ENCODE measurements at regions not wholly inside any gene's neighbourhood (a gene's known extent, or its start where the extent isn't known, plus 50 kb on each side); places are given as distances from the start of the nearest gene placed in this dataset.

GRCh38 chr2:60091894-60092293 lies 461.6 kb downstream of the BCL11A start:
- DNase-seq, result no peak

DNA sequence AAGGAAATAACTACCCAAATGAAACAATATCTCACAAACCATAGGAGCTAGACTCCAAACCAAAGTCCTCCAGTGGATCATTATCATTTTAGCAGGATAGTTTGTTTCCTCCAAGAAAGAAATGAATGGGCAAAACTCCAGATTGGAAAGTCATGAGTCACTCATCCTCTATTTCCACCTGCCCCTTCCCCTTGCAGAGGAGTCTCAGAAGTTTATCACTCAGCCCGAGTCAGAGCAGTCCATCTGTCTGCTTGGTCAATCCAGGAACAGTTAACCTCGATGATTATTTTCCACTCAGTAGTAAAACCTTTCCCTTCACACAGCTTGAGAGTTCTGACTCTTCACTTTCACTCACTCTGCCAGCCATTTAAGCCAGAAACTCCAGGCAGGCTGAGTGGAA lies 462.2 kb downstream of the BCL11A start:
- DNase-seq, result no peak

DNA sequence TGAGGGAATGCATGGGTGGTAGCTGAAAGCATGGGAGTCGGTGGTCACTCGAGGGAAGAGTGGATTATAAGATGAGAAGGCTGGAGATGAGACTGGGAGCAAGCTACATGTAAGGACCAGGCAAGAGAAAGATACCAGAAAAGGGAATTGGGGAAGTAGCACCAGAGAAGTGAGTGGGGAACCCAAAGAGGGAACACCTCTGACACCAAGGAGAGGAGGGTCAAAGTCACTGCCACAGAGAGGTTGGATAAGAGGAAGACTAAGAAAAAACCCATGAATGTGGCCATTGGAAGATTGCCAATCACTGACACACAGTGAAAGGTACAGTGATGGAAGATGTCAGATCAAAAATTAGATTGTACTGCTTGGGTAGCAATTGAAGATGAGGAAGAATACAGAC lies 473.9 kb downstream of the BCL11A start:
- DNase-seq, result no peak

DNA sequence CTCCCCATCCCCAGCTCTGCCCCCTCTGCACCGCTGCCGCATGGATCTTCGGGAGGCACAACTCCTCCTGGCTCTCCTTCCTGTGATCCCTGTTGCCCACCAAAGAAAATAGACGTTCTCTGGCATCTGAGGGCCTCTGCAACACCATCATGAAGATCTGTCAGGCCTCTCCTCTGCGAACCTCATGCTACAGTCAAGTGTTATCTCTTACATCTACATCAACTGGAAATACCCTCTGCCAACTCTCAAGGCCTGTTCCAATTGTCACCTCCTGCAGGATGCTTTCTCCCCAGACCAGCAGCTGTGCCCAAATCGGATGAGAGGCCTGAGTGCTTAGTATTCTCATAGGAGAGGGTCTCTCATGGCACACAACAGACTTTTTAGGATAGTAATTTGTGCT lies 478.4 kb downstream of the BCL11A start:
- no peak for DNase-seq

DNA sequence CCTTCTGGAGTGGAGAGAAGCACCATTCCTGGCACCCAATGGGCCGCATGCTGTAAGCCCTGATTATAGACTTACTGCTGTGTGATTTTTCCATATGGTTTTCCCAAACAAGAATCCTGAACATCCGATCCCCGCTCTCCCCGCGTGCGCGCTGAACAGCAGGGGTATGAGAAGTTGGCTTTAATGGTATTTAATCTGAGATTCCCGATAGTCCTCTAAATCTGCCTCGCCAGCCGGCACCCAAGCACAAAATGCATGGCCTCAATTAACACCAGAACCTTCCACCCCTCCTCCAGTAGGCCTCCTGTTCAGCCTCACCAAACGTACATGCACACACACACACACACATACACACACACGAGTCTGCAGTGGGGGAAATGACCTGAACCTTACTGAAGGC lies 480.3 kb downstream of the BCL11A start:
- DNase-seq, result no peak

- DNase-seq, result no peak
These were observed 480.8 kb downstream of the BCL11A start for GRCh38 chr2:60072609-60073008.

GRCh38 chr2:60071490-60071831 lies 482.0 kb downstream of the BCL11A start:
- no peak for DNase-seq

- DNase-seq, result no peak
These were observed 482.5 kb downstream of the BCL11A start for GRCh38 chr2:60070736-60071489.

DNA sequence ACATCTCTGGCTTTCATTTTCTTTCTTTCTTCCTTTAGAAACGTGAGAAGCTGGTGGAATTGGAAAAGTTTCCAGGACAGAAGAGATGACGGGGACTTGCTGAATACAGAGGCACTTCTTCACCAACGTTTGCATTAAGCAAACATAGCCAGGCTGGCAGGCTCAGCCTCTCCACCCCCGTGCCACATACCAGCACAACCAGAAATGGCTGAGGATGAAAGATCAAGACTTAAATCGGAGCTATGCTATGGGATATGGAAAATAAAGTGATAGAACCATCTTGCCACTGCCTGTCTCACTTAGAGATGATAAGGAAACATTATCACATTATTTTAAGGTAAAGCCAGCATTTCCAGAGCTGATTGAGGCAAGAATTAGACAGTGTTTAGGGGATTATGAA lies 483.3 kb downstream of the BCL11A start:
- no peak for DNase-seq

DNA sequence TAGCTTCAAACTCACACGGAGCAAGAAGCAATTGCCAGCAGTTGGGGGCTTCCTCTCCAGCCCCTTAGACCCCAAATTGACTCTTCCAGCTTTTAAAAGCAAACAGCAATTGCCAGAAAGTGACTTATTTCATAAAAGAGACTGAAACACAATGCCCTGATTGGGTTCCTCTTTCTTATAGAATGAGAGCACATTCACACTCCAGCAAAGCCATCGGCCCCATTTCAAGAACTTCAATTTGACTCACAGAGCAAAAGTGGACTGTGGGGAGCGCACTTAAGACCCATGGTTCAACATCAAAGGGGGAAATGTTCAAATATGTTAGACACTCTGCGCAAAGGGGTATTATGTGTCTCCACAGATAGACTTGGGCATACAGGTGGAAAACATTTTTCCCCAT lies 484.7 kb downstream of the BCL11A start:
- no peak for DNase-seq

- no peak for DNase-seq
These were observed 486.4 kb downstream of the BCL11A start for GRCh38 chr2:60067006-60067405.

- DNase-seq, result no peak
These were observed 487.2 kb downstream of the BCL11A start for GRCh38 chr2:60066096-60066839.

GRCh38 chr2:60064687-60065389 lies 488.6 kb downstream of the BCL11A start:
- no peak for DNase-seq

GRCh38 chr2:60058781-60059180 lies 494.7 kb downstream of the BCL11A start:
- DNase-seq, result no peak

- no peak for DNase-seq
These were observed 498.7 kb downstream of the BCL11A start for GRCh38 chr2:60054571-60055340.

DNA sequence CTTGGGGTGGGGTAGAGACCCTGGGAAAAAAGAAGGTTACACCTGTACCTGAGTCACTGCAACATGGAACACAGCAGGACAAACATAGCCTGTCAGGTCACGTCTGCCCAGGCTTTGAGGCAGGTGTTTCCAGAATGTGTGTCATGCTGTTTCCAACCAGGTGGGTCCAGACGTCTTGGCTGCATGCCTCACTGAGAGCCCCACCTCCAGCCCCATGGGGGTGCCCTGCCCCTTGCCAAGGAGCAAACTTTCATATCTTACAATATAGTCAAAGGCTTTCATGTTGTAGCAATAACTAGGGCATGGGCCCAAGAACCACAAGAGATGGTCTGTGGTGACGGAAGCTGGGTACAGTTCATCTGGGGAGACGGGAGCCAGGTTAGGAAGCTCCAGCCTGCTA lies 499.7 kb downstream of the BCL11A start:
- no peak for DNase-seq

- DNase-seq, result no peak
These were observed 500.9 kb downstream of the BCL11A start for GRCh38 chr2:60052601-60053000.

GRCh38 chr2:60051991-60052390 lies 501.5 kb downstream of the BCL11A start:
- DNase-seq, result no peak

DNA sequence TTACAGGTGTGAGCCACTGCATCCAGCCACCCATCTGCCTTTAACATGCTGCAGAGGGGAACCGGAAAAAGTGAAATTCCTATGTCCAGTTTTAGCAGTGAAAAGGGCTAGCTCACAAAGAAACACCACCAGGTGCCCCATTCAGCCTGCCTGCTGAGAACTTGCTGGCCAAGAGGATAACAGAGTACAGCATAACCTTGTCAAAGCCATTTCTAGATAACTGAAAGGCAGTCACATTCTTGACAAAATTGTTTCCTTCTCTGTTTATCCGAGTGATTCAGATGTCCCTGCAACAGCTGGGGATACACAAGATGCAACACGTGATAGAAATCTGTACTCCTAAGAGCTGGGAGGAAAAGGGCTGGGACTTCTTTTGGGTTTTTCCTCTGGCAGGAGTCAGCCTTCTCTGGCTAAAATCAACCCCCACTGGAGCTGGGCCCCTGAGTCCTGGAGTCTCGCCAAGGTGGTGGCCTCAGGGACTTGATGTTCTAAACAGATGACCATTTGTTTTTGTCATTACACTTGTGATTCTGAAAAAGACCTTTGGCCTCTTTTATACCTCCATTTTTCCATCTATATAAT lies 505.4 kb downstream of the BCL11A start:
- DNase-seq, result no peak

- DNase-seq, result no peak
These were observed 506.1 kb downstream of the BCL11A start for GRCh38 chr2:60047347-60047746.

DNA sequence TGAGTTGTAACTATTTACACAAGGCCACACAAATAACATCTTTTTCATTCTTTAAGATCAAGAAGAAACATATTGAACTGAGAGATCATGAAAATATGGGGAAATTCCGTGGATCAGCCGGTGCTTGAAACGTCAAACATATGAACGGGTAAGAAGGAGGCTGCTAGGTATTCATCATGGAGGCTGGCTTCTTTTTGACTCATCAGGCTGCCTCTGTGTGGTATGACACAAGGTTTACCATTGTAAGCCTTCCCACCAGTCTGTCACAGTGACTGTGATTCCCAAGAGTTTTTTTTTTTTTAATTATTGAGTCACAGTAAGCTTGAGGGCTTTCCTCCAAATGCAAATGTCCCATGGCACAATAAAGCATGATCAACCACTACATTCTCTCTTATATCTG lies 506.9 kb downstream of the BCL11A start:
- DNase-seq, result no peak

GRCh38 chr2:60045456-60045855 lies 508.0 kb downstream of the BCL11A start:
- no peak for DNase-seq

DNA sequence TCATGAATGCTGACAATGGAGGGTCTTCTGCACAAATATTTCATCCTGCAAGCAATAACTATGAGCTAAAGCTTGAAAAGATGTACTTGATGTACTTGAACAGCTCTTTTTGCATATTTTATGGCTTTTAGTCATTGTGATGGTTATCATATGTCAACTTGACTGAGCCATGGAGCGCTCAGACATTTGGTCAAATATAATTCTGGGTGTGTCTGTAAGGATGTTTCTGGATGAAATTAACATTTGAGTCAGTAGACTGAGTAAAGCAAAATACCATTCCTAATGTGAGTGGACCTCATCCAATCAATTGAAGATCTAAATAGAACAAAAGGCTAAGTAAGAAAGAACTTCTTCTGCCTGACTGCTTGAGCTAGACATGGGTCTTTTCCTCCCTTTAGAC lies 509.0 kb downstream of the BCL11A start:
- DNase-seq, result no peak
